HEK293 (cell line): ENCODE measurements at regions not wholly inside any gene's neighbourhood (a gene's known extent, or its start where the extent isn't known, plus 50 kb on each side); places are given as distances from the start of the nearest gene placed in this dataset.
A peak's percentile ranks its signal among the peaks of the same experiment; 100 is the strongest.

Source experiments
- CTCF ChIA-PET: fragments of 350-600 bp; formaldehyde crosslinking; extraction: SDS; loops from one replicate; lab custom pipeline; 2021; ENCODE audit warnings: antibody characterized with exemption; lab: Yijun Ruan, JAX
- POLR2A ChIA-PET: fragments of 300-600 bp; formaldehyde crosslinking; extraction: SDS; loops from one replicate; lab custom pipeline; 2020; ENCODE audit warnings: antibody characterized with exemption, inconsistent platforms; lab: Yijun Ruan, JAX
- H3K27ac ChIP-seq: fragments of 200-500 bp; sonication (Bioruptor generic); 2 replicates; pipeline ENCODE4 v1.5.1; 2014; ENCODE audit warnings: low read depth, low read length, control low read depth, inconsistent platforms; ENCODE audit errors: extremely low read depth
- H3K36me3 ChIP-seq, 2 experiments: fragments of 200-500 bp in 1 of 2; sonication (Bioruptor generic) in 1 of 2; 1 replicate in 1 of 2; 2 replicates in 1 of 2; pipeline ENCODE4 v1.5.1; 2014 to 2017; ENCODE audit warnings: inconsistent platforms in 2 of 2, low read length in 2 of 2; ENCODE audit not compliant: control insufficient read depth in 2 of 2, insufficient read depth in 1 of 2
- H3K4me1 ChIP-seq: fragments of 200-500 bp; sonication (Bioruptor generic); 2 replicates; pipeline ENCODE4 v1.5.1; 2014; ENCODE audit warnings: mild to moderate bottlenecking, low read length, inconsistent platforms; ENCODE audit not compliant: control insufficient read depth, insufficient read depth
- H3K4me3 ChIP-seq: 2 replicates; pipeline ENCODE4 v1.5.1; 2011; ENCODE audit warnings: low read depth, mild to moderate bottlenecking, control low read depth, low read length, moderate library complexity
- H3K9me3 ChIP-seq: fragments of 200-500 bp; sonication (Bioruptor generic); 2 replicates; pipeline ENCODE4 v1.5.1; 2014; ENCODE audit warnings: low read depth, low read length, inconsistent platforms; ENCODE audit not compliant: control insufficient read depth, insufficient read depth
- INSM2 ChIP-seq: fragments of 450-650 bp; formaldehyde crosslinking; IDR thresholded peaks from 2 replicates; pipeline ENCODE4 v1.5.1; 2016; ENCODE audit warnings: missing biosample characterization, missing genetic modification characterization
- SCRT2 ChIP-seq: fragments of 450-650 bp; formaldehyde crosslinking; IDR thresholded peaks from 2 replicates; pipeline ENCODE4 v1.5.1; 2016; ENCODE audit warnings: missing biosample characterization, missing genetic modification characterization
- TSHZ1 ChIP-seq: fragments of 450-650 bp; formaldehyde crosslinking; IDR thresholded peaks from 2 replicates; pipeline ENCODE4 v1.5.1; 2016; ENCODE audit warnings: missing biosample characterization, missing genetic modification characterization, borderline replicate concordance
- WT1 ChIP-seq: fragments of 450-650 bp; formaldehyde crosslinking; IDR thresholded peaks from 2 replicates; pipeline ENCODE4 v1.5.1; 2016; ENCODE audit warnings: missing biosample characterization, missing genetic modification characterization
- ZNF211 ChIP-seq: fragments of 450-650 bp; formaldehyde crosslinking; IDR thresholded peaks from 2 replicates; pipeline ENCODE4 v1.5.1; 2016; ENCODE audit warnings: low read depth, missing biosample characterization, missing genetic modification characterization
- ZNF223 ChIP-seq: fragments of 450-650 bp; formaldehyde crosslinking; IDR thresholded peaks from 2 replicates; pipeline ENCODE4 v1.5.1; 2016; ENCODE audit warnings: missing biosample characterization, missing genetic modification characterization
- ZNF274 ChIP-seq, 2 experiments: fragments of 200-500 bp in 1 of 2; fragments of 450-650 bp in 1 of 2; sonication (Bioruptor generic) in 1 of 2; formaldehyde crosslinking in 1 of 2; IDR thresholded peaks; 2 replicates each; pipeline versions ENCODE4 v1.5.1 to v1.6.1; 2014 to 2016; ENCODE audit warnings: borderline replicate concordance in 1 of 2, inconsistent platforms in 1 of 2, low read length in 1 of 2, missing biosample characterization in 1 of 2, missing genetic modification characterization in 1 of 2
- ZNF350 ChIP-seq: fragments of 450-650 bp; formaldehyde crosslinking; IDR thresholded peaks from 2 replicates; pipeline ENCODE4 v1.5.0; 2017; ENCODE audit warnings: missing biosample characterization, mild to moderate bottlenecking, missing genetic modification characterization
- ZNF37A ChIP-seq: fragments of 450-650 bp; IDR thresholded peaks from 2 replicates; pipeline ENCODE4 v1.5.1; 2018; ENCODE audit warnings: missing biosample characterization, missing genetic modification characterization
- ZNF513 ChIP-seq: fragments of 450-650 bp; IDR thresholded peaks from 2 replicates; pipeline ENCODE4 v1.5.1; 2018; ENCODE audit warnings: missing biosample characterization, missing genetic modification characterization
- ZNF626 ChIP-seq: fragments of 450-650 bp; sonication (Bioruptor Pico); formaldehyde crosslinking; IDR thresholded peaks from 2 replicates; pipeline ENCODE4 v1.5.1; 2018; ENCODE audit warnings: missing biosample characterization, missing genetic modification characterization, inconsistent platforms
- ZNF629 ChIP-seq: fragments of 450-650 bp; formaldehyde crosslinking; IDR thresholded peaks from 2 replicates; pipeline ENCODE4 v1.5.1; 2017; ENCODE audit warnings: missing biosample characterization, missing genetic modification characterization
- ZNF830 ChIP-seq: fragments of 450-650 bp; IDR thresholded peaks from 2 replicates; pipeline ENCODE4 v1.5.0; 2018; ENCODE audit warnings: missing biosample characterization, missing genetic modification characterization, low read depth, mild to moderate bottlenecking, moderate library complexity
- ZSCAN23 ChIP-seq: fragments of 450-650 bp; formaldehyde crosslinking; IDR thresholded peaks from 2 replicates; pipeline ENCODE4 v1.5.1; 2016; ENCODE audit warnings: missing biosample characterization, missing genetic modification characterization
- TF ChIP-seq, protein P1 (sequence below): fragments of 450-650 bp; formaldehyde crosslinking; IDR thresholded peaks from 2 replicates; pipeline ENCODE4 v1.5.1; 2017; ENCODE audit warnings: missing biosample characterization, missing genetic modification characterization
- TF ChIP-seq, protein P2 (sequence below): fragments of 450-650 bp; formaldehyde crosslinking; IDR thresholded peaks from 2 replicates; pipeline ENCODE4 v1.5.1; 2016; ENCODE audit warnings: missing biosample characterization, missing genetic modification characterization

- TF ChIP-seq ZNF830 = no peak
- TF ChIP-seq ZNF274 (IDR thresholded peaks at IDR 0.05; ENCODE audit: low read length) = no peak
- no peak for TF ChIP-seq ZNF274 (tag by site-specific recombination; IDR thresholded peaks at IDR 0.05; ENCODE audit: borderline replicate concordance)
- no peak for TF ChIP-seq ZNF350 (tag by site-specific recombination)
- TF ChIP-seq INSM2 = peak; percentile 82
- no peak for TF ChIP-seq SCRT2
- TF ChIP-seq ZNF223 (tag by site-specific recombination) = no peak
- no peak for TF ChIP-seq ZNF513 (tag by site-specific recombination)
- TF ChIP-seq ZSCAN23 (tag by site-specific recombination) = no peak
Measured at GRCh38 chr12:94832780-94833681, 170.5 kb downstream of the NDUFA12 start (continued).

GRCh38 chr12:94832105-94832504 is 171.4 kb downstream of the NDUFA12 start:
- ChIA-PET POLR2A (no interaction called here), CTCF (interaction anchor here (1.3 kb wide), 1 partner anchor 68 kb away, joined by 4 read pairs; no protein-coding TSS in a partner anchor)
- H3K27ac ChIP-seq = no peak overlapping the region

DNA sequence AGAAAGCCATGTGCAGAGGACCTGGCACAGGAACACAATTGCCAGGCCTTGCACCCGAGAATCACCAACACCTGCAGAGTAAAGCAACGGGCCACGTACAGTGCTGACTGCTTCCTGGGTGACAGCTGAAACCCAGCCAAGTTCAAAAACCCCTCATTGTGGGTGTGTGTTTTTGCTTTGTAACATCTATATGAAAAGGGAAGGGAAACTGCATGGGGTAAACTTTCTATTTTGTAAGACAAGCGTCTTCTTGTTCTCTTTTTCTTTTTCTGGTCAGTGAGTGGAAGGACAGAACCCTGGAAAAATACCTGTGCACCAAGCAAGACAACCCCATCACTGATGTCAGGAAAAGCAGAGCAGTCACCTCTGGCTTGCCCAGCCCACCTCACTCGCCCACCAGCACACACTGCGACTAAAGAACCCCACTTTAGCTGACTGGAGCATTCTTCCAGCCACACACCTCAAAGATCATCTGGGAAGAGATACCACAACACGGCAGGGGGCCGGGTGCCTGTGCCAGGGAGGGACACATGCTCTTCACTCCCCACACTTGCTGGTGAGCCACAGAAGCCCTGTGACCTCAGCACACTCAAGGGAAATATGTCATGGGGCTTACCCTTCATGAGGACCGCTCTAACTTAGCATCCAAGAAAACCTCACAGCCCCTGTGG is 172.3 kb downstream of the NDUFA12 start:
- peaks cover 18% of the 10 kb centered on the region for H3K4me1 ChIP-seq
- ChIA-PET POLR2A (no interaction called here), CTCF (interaction anchor here (0.7 kb wide), 2 partner anchors 177 to 272 kb away, joined by 3 to 4 read pairs; no protein-coding TSS in a partner anchor)
- no peaks in the 10 kb centered on the region for H3K9me3 ChIP-seq
- no peak overlapping the region for H3K4me3 ChIP-seq
- H3K36me3 ChIP-seq = no peaks in the 10 kb centered on the region
- no peak overlapping the region for H3K27ac ChIP-seq
- TF ChIP-seq, protein P1, sequence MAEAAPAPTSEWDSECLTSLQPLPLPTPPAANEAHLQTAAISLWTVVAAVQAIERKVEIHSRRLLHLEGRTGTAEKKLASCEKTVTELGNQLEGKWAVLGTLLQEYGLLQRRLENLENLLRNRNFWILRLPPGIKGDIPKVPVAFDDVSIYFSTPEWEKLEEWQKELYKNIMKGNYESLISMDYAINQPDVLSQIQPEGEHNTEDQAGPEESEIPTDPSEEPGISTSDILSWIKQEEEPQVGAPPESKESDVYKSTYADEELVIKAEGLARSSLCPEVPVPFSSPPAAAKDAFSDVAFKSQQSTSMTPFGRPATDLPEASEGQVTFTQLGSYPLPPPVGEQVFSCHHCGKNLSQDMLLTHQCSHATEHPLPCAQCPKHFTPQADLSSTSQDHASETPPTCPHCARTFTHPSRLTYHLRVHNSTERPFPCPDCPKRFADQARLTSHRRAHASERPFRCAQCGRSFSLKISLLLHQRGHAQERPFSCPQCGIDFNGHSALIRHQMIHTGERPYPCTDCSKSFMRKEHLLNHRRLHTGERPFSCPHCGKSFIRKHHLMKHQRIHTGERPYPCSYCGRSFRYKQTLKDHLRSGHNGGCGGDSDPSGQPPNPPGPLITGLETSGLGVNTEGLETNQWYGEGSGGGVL (tag by site-specific recombination) = no peak
- TF ChIP-seq ZNF629 (tag by site-specific recombination) (0 out of 2 replicates have a peak, but pooled peaks have one; percentile 37), TSHZ1 (tag by site-specific recombination) (no peak), ZNF626 (tag by site-specific recombination) (no peak), ZNF211 (tag by site-specific recombination) (0 out of 2 replicates have a peak, but pooled peaks have one; percentile 27), WT1 (tag by site-specific recombination) (peak; percentile 80)
- TF ChIP-seq, protein P2, sequence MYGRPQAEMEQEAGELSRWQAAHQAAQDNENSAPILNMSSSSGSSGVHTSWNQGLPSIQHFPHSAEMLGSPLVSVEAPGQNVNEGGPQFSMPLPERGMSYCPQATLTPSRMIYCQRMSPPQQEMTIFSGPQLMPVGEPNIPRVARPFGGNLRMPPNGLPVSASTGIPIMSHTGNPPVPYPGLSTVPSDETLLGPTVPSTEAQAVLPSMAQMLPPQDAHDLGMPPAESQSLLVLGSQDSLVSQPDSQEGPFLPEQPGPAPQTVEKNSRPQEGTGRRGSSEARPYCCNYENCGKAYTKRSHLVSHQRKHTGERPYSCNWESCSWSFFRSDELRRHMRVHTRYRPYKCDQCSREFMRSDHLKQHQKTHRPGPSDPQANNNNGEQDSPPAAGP (tag by site-specific recombination) = 0 out of 2 replicates have a peak, but pooled peaks have one; percentile 55

More at GRCh38 chr12:94832105-94832504, 171.4 kb downstream of the NDUFA12 start:
- no peaks in the 10 kb centered on the region for H3K9me3 ChIP-seq
- TF ChIP-seq ZNF513 (tag by site-specific recombination) (peak; percentile 37), ZNF37A (no peak)
- no peak overlapping the region for H3K4me3 ChIP-seq
- H3K36me3 ChIP-seq = no peaks in the 10 kb centered on the region
- H3K4me1 ChIP-seq = peaks cover 18% of the 10 kb centered on the region
